Prostate gland (tissue), 2 donors: ENCODE measurements at regions not wholly inside any gene's neighbourhood (a gene's known extent, or its start where the extent isn't known, plus 50 kb on each side); places are given as distances from the start of the nearest gene placed in this dataset.

Experiments
- DNase-seq: peaks from one replicate; pipeline ENCODE4 v3.0.0-alpha.2; 2019; ENCODE audit warnings: low spot score
- H3K27ac ChIP-seq, 2 donors: fragments of 200-600 bp; sonication (generic); 2 replicates each; pipeline ENCODE4 v1.5.1; 2017 to 2019
- H3K27me3 ChIP-seq: fragments of 200-600 bp; sonication (generic); replicated peaks from 2 replicates; pipeline ENCODE4 v1.5.1; 2019; ENCODE audit not compliant: insufficient read depth
- H3K36me3 ChIP-seq, 2 donors: fragments of 200-600 bp; sonication (generic); 1 replicate in 1 of 2; 2 replicates in 1 of 2; pipeline versions ENCODE4 v1.5.1 to v1.8.1; 2017 to 2019
- H3K4me1 ChIP-seq: fragments of 200-600 bp; sonication (generic); replicated peaks from 2 replicates; pipeline ENCODE4 v1.5.1; 2019
- H3K4me3 ChIP-seq, 2 donors: fragments of 200-600 bp; sonication (generic); 2 replicates each; pipeline ENCODE4 v1.5.1; 2017 to 2019
- H3K9me3 ChIP-seq: fragments of 200-600 bp; sonication (generic); 2 replicates; pipeline ENCODE4 v1.5.1; 2017
- CTCF ChIP-seq, 4 experiments: fragments of 200-600 bp in 2 of 4; fragments of 450-650 bp in 2 of 4; sonication (generic) in 2 of 4; IDR thresholded peaks; 1 replicate in 3 of 4; 2 replicates in 1 of 4; pipeline ENCODE4 v1.5.1; 2016 to 2019; ENCODE audit warnings: antibody characterized with exemption in 4 of 4, mild to moderate bottlenecking in 2 of 4, moderate library complexity in 2 of 4
- POLR2A ChIP-seq: fragments of 450-650 bp; IDR thresholded peaks from one replicate; pipeline ENCODE4 v1.6.1; 2016; ENCODE audit warnings: antibody characterized with exemption, mild to moderate bottlenecking
- POLR2AphosphoS5 ChIP-seq: sonication (generic); formaldehyde crosslinking; IDR thresholded peaks from one replicate; pipeline ENCODE4 v1.6.1; 2017; ENCODE audit warnings: antibody characterized with exemption
- WGBS: methylation state at CpG from one replicate; pipeline ENCODE4 v1.1.5; 2018; 5-methylcytosine and 5-hydroxymethylcytosine counted together
- intact Hi-C: fragments of 100-400 bp; cut with DNase I; formaldehyde crosslinking; loops from one replicate; pipeline ENCODE4 v1.14.2; 2022

- DNase-seq = no peak
- H3K36me3 ChIP-seq = no peaks in the 10 kb centered on the region
- H3K4me1 ChIP-seq = no peaks in the 10 kb centered on the region
- no peak for TF ChIP-seq POLR2AphosphoS5
- TF ChIP-seq CTCF (IDR thresholded peaks at IDR 0.05) = no peak
- TF ChIP-seq POLR2A = no peak
- H3K27ac ChIP-seq = no peak overlapping the region
- WGBS = 70% methylated on average over 4 of the region's 4 CpGs
- H3K9me3 ChIP-seq = no peaks in the 10 kb centered on the region
- H3K4me3 ChIP-seq = no peak overlapping the region
- intact Hi-C loops = no loop called here
- H3K27me3 ChIP-seq = no peaks in the 10 kb centered on the region
Observed at GRCh38 chr17:53336281-53336680, 486.4 kb upstream of the KIF2B start.

DNA sequence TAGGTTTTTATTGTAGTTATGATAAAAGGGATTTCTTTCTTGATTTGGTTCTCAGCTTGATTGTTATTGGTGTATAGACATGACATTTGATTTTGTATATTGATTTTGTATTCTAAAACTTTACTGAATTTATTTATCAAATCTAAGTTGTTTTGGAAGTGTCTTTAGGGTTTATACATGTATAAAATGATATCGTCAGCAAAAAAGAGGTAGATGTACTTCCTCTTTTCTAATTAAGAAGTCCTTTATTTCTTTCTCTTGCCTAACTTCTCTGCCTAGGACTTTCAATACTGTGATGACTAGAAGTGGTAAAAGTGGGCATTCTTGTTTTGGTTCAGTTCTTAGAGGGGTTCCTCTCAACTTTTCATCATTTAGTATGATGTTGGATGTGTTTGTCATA lies 487.3 kb upstream of the KIF2B start:
- intact Hi-C loops = no loop called here
- H3K27me3 ChIP-seq = no peaks in the 10 kb centered on the region
- H3K36me3 ChIP-seq = no peaks in the 10 kb centered on the region
- no peak overlapping the region for H3K27ac ChIP-seq
- H3K4me3 ChIP-seq = no peak overlapping the region
- no peak for TF ChIP-seq CTCF (IDR thresholded peaks at IDR 0.05)
- TF ChIP-seq POLR2A = no peak
- no peak for TF ChIP-seq POLR2AphosphoS5
- DNase-seq = no peak
- H3K9me3 ChIP-seq = no peaks in the 10 kb centered on the region
- WGBS = 96% methylated on average over 1 of the region's 1 CpG
- no peaks in the 10 kb centered on the region for H3K4me1 ChIP-seq

DNA sequence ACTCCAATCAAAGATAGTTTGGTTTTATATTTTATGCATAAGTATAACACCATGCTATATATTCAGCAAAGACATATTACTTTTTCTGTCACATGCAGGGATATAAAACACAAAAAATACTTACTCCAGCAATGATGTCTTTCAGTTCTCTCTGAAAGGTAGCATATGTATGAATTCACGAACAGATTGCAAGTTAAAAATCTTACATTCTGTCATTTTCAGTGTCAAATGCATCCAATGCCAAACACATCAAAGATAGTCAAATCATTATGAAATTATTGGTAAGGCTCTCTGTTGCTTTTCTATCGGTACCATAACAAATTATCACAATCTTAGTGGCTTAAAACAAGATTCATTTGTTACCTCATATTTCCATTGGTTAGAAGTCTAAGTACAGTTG lies 492.0 kb upstream of the KIF2B start:
- Histone ChIP-seq H3K4me3 (no peak overlapping the region), H3K36me3 (no peaks in the 10 kb centered on the region), H3K9me3 (no peaks in the 10 kb centered on the region), H3K4me1 (no peaks in the 10 kb centered on the region), H3K27me3 (no peaks in the 10 kb centered on the region), H3K27ac (no peak overlapping the region)
- intact Hi-C loops = no loop called here
- WGBS = 93% methylated on average over 2 of the region's 2 CpGs
- no peak for DNase-seq
- TF ChIP-seq POLR2AphosphoS5 (no peak), POLR2A (no peak), CTCF (IDR thresholded peaks at IDR 0.05) (no peak)

DNA sequence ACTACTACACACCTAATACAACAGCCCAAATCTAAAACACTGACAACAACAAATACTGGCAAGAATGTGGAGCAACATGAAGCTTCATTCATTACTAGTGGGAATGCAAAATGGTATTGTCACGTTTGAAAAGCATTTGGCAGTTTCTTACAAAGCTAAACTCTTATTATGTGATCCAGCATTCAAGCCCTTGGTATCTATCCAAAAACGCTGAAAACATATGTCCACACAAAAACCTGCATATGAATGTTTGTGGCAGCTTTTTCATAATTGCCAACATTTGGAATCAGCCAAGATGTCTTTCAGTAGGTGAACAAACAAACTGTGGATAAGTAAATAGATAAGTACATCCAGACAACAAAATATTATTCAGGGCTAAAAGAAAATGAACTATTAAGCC lies 501.1 kb upstream of the KIF2B start:
- H3K36me3 ChIP-seq = no peaks in the 10 kb centered on the region
- H3K27me3 ChIP-seq = no peaks in the 10 kb centered on the region
- no peak overlapping the region for H3K27ac ChIP-seq
- intact Hi-C loops = no loop called here
- DNase-seq = no peak
- no peaks in the 10 kb centered on the region for H3K9me3 ChIP-seq
- WGBS = 70% methylated on average over 2 of the region's 2 CpGs
- TF ChIP-seq POLR2AphosphoS5 (no peak), CTCF (IDR thresholded peaks at IDR 0.05) (no peak), POLR2A (no peak)
- H3K4me3 ChIP-seq = no peak overlapping the region
- no peaks in the 10 kb centered on the region for H3K4me1 ChIP-seq

- Histone ChIP-seq H3K27me3 (no peaks in the 10 kb centered on the region), H3K27ac (no peak overlapping the region), H3K4me3 (no peak overlapping the region), H3K9me3 (no peaks in the 10 kb centered on the region), H3K4me1 (no peaks in the 10 kb centered on the region), H3K36me3 (no peaks in the 10 kb centered on the region)
- DNase-seq = no peak
- intact Hi-C loops = no loop called here
- TF ChIP-seq POLR2AphosphoS5 = no peak
- no peak for TF ChIP-seq POLR2A
- TF ChIP-seq CTCF (IDR thresholded peaks at IDR 0.05) = no peak
- WGBS = 96% methylated on average over 3 of the region's 3 CpGs
Observed at GRCh38 chr17:53319947-53320346, 502.8 kb upstream of the KIF2B start.
